ENCODE measurements at regions not wholly inside any gene's neighbourhood (a gene's known extent, or its start where the extent isn't known, plus 50 kb on each side); places are given as distances from the start of the nearest gene placed in this dataset.

DNA sequence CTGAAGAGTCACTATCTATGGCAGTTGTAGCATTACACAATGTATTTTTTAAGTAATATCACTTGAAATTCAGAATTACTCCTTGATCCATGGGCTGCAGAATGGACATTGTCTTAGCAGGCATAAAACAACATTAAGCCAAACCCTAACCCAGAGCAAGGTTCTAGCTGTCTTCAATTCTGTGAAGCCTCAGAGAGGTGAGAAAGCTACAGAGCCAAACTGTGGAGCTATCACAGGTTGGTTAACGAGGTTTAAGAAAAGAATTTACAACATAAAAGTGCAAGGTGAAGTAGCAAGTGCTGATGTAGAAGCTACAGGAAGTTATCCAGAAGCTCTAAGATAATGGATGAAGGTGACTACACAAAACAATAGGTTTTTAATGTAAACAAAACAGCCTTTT is 582.7 kb upstream of the POT1 start:
- Mint-ChIP-seq H3K9me3 (no peaks in the 10 kb centered on the region), H3K27ac (no peak overlapping the region), H3K4me3 (no peak overlapping the region), H3K4me1 (no peaks in the 10 kb centered on the region), H3K36me3 (ENCODE audit: low read depth) (no peaks in the 10 kb centered on the region), H3K27me3 (ENCODE audit: insufficient read depth, low read depth, poor library complexity) (no peaks in the 10 kb centered on the region)
- H3K79me2 ChIP-seq (replicated peaks; ENCODE audit: insufficient read depth) = no peaks in the 10 kb centered on the region
- H3K27me3 ChIP-seq (ENCODE audit: insufficient read depth) = no peaks in the 10 kb centered on the region
- H3K36me3 ChIP-seq (ENCODE audit: insufficient read depth) = no peaks in the 10 kb centered on the region
- H3K4me3 ChIP-seq = no peak overlapping the region
- peaks cover 6% of the 10 kb centered on the region; the same call in 1 of the 2 replicates for H3K9me2 ChIP-seq (ENCODE audit: insufficient read depth)
- H3K4me1 ChIP-seq (ENCODE audit: insufficient read depth) = no peaks in the 10 kb centered on the region
- DNase-seq (ENCODE audit: low spot score) (no peak), ATAC-seq (no peak)
- H3K27ac ChIP-seq (ENCODE audit: low read depth) = no peak overlapping the region
- H3F3A ChIP-seq (replicated peaks; ENCODE audit: low read depth) = no peaks in the 10 kb centered on the region
- H2AFZ ChIP-seq = no peak overlapping the region
- no peak for TF ChIP-seq ZNF114 (CRISPR knock-in tag; IDR thresholded peaks at IDR 0.05)
- no peaks in the 10 kb centered on the region for H4K20me1 ChIP-seq (replicated peaks; ENCODE audit: insufficient read depth)
- H3K4me2 ChIP-seq = no peak overlapping the region

DNA sequence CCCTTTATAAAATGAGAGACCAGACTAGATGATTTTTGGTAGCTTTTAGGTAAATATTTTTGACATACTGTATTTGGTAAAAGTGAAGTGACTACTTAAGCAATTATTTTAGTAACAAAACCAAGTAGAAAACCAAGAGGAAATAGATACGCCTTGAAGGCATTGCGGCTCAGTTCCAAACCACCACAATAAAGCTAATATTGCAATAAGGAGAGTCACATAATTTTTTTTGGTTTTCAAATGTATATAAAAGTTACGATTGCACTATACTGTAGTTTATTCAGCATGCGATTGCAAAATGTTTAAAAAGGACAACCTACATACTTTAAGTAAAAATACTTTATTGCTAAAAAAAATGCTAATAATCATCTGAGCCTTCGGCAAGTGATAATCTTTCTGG is 581.7 kb upstream of the POT1 start:
- H3K27ac Mint-ChIP-seq = no peak overlapping the region
- H2AFZ ChIP-seq = no peak overlapping the region
- H3K36me3 ChIP-seq (ENCODE audit: insufficient read depth) = no peaks in the 10 kb centered on the region
- H3K79me2 ChIP-seq (replicated peaks; ENCODE audit: insufficient read depth) = no peaks in the 10 kb centered on the region
- no peaks in the 10 kb centered on the region for H3K27me3 ChIP-seq (ENCODE audit: insufficient read depth)
- H4K20me1 ChIP-seq (replicated peaks; ENCODE audit: insufficient read depth) = no peaks in the 10 kb centered on the region
- H3K4me1 ChIP-seq (ENCODE audit: insufficient read depth) = peaks cover 4% of the 10 kb centered on the region; the same call in 1 of the 2 replicates
- H3K36me3 Mint-ChIP-seq (ENCODE audit: low read depth) = no peaks in the 10 kb centered on the region
- no peak overlapping the region for H3K4me3 Mint-ChIP-seq
- H3K9me3 Mint-ChIP-seq = no peaks in the 10 kb centered on the region
- DNase-seq (ENCODE audit: low spot score) (no peak), ATAC-seq (no peak)
- H3K9me2 ChIP-seq (ENCODE audit: insufficient read depth) = peaks cover 6% of the 10 kb centered on the region; the same call in 1 of the 2 replicates
- H3K4me1 Mint-ChIP-seq = peaks cover 5% of the 10 kb centered on the region; the same call in 2 of the 3 replicates
- no peaks in the 10 kb centered on the region for H3F3A ChIP-seq (replicated peaks; ENCODE audit: low read depth)
- H3K4me3 ChIP-seq = no peak overlapping the region
- H3K27me3 Mint-ChIP-seq (ENCODE audit: insufficient read depth, low read depth, poor library complexity) = no peaks in the 10 kb centered on the region
- no peak overlapping the region for H3K4me2 ChIP-seq
- H3K27ac ChIP-seq (ENCODE audit: low read depth) = no peak overlapping the region
- TF ChIP-seq, protein P1, sequence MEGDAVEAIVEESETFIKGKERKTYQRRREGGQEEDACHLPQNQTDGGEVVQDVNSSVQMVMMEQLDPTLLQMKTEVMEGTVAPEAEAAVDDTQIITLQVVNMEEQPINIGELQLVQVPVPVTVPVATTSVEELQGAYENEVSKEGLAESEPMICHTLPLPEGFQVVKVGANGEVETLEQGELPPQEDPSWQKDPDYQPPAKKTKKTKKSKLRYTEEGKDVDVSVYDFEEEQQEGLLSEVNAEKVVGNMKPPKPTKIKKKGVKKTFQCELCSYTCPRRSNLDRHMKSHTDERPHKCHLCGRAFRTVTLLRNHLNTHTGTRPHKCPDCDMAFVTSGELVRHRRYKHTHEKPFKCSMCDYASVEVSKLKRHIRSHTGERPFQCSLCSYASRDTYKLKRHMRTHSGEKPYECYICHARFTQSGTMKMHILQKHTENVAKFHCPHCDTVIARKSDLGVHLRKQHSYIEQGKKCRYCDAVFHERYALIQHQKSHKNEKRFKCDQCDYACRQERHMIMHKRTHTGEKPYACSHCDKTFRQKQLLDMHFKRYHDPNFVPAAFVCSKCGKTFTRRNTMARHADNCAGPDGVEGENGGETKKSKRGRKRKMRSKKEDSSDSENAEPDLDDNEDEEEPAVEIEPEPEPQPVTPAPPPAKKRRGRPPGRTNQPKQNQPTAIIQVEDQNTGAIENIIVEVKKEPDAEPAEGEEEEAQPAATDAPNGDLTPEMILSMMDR (conservative IDR thresholded peaks at IDR 0.05; ENCODE audit: low read depth in 2 of 2) = no peak
- no peak for TF ChIP-seq ZNF331 (CRISPR knock-in tag; IDR thresholded peaks at IDR 0.05; ENCODE audit: low read depth)

DNA sequence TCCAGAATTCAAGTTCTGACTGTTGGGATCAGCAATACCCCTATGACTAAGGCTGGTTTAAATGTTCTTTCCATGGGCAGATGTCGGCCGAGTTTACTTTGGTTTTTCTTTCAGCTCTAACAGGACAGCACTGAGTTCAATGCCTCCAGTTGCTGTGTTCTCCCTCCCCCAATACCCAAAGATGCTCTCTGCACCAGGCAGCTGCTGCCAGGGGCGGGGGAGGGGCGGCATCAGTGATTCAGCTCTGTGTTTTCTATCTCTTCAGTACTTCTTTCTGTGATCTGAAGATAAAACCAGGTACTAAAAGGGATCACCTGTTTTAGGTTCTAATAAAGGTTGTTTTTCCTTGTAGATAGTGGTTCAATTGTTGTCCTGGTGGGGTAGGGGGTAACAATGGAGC is 576.7 kb upstream of the POT1 start:
- H3K4me1 Mint-ChIP-seq = peaks cover 20% of the 10 kb centered on the region; the same call in 2 of the 3 replicates
- no peaks in the 10 kb centered on the region for H4K20me1 ChIP-seq (replicated peaks; ENCODE audit: insufficient read depth)
- H3K4me3 Mint-ChIP-seq = no peak overlapping the region
- H3K9me3 Mint-ChIP-seq = no peaks in the 10 kb centered on the region
- H3K27me3 Mint-ChIP-seq (ENCODE audit: insufficient read depth, low read depth, poor library complexity) = no peaks in the 10 kb centered on the region
- no peak overlapping the region for H3K4me2 ChIP-seq
- H3F3A ChIP-seq (replicated peaks; ENCODE audit: low read depth) = no peaks in the 10 kb centered on the region
- H3K27me3 ChIP-seq (ENCODE audit: insufficient read depth) = no peaks in the 10 kb centered on the region
- peak; percentile 15 for DNase-seq (ENCODE audit: low spot score)
- peak overlapping the region; percentile 49; the same call in 1 of the 2 replicates for H2AFZ ChIP-seq
- H3K36me3 Mint-ChIP-seq (ENCODE audit: low read depth) = no peaks in the 10 kb centered on the region
- peak; percentile 47; the same call in 1 of the 3 replicates for ATAC-seq
- H3K36me3 ChIP-seq (ENCODE audit: insufficient read depth) = no peaks in the 10 kb centered on the region
- H3K4me3 ChIP-seq = no peak overlapping the region
- no peaks in the 10 kb centered on the region for H3K79me2 ChIP-seq (replicated peaks; ENCODE audit: insufficient read depth)
- H3K27ac ChIP-seq (ENCODE audit: low read depth) = no peak overlapping the region
- H3K9me2 ChIP-seq (ENCODE audit: insufficient read depth) = no peaks in the 10 kb centered on the region
- H3K27ac Mint-ChIP-seq = no peak overlapping the region
- peaks cover 10% of the 10 kb centered on the region; the same call in 1 of the 2 replicates for H3K4me1 ChIP-seq (ENCODE audit: insufficient read depth)
- TF ChIP-seq STAT1 (IDR thresholded peaks at IDR 0.05; ENCODE audit: unreplicated experiment) (no peak), EZH2phosphoT487 (IDR thresholded peaks at IDR 0.05; ENCODE audit: unreplicated experiment) (no peak), NANOG (IDR thresholded peaks at IDR 0.05; ENCODE audit: borderline replicate concordance) (no peak), CREB1 (CRISPR knock-in tag; IDR thresholded peaks at IDR 0.05; ENCODE audit: low read depth) (no peak), ZNF331 (CRISPR knock-in tag; IDR thresholded peaks at IDR 0.05; ENCODE audit: low read depth) (no peak)
- TF ChIP-seq, protein P2, sequence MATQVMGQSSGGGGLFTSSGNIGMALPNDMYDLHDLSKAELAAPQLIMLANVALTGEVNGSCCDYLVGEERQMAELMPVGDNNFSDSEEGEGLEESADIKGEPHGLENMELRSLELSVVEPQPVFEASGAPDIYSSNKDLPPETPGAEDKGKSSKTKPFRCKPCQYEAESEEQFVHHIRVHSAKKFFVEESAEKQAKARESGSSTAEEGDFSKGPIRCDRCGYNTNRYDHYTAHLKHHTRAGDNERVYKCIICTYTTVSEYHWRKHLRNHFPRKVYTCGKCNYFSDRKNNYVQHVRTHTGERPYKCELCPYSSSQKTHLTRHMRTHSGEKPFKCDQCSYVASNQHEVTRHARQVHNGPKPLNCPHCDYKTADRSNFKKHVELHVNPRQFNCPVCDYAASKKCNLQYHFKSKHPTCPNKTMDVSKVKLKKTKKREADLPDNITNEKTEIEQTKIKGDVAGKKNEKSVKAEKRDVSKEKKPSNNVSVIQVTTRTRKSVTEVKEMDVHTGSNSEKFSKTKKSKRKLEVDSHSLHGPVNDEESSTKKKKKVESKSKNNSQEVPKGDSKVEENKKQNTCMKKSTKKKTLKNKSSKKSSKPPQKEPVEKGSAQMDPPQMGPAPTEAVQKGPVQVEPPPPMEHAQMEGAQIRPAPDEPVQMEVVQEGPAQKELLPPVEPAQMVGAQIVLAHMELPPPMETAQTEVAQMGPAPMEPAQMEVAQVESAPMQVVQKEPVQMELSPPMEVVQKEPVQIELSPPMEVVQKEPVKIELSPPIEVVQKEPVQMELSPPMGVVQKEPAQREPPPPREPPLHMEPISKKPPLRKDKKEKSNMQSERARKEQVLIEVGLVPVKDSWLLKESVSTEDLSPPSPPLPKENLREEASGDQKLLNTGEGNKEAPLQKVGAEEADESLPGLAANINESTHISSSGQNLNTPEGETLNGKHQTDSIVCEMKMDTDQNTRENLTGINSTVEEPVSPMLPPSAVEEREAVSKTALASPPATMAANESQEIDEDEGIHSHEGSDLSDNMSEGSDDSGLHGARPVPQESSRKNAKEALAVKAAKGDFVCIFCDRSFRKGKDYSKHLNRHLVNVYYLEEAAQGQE (IDR thresholded peaks at IDR 0.05; ENCODE audit: unreplicated experiment) = no peak

Measured in GM23338 (cell line).